GM10266 (cell line): ENCODE measurements at regions not wholly inside any gene's neighbourhood (a gene's known extent, or its start where the extent isn't known, plus 50 kb on each side); places are given as distances from the start of the nearest gene placed in this dataset.
"Not testable (repeated sequence)": the region's sequence is repeated elsewhere in the genome, so short reads cannot be mapped to it uniquely, and the experiment has no call there.

ENCODE experiments used
- DNase-seq: peaks from one replicate; pipeline ENCODE4 v3.0.0; 2012; ENCODE audit errors: extremely low spot score
- TF ChIP-seq, protein P1 (sequence below): IDR thresholded peaks from 2 replicates; pipeline ENCODE4 v1.5.1; 2012; ENCODE audit warnings: mild to moderate bottlenecking, low read depth; ENCODE audit not compliant: control insufficient read depth, insufficient read depth; ENCODE audit errors: missing control alignments

DNA sequence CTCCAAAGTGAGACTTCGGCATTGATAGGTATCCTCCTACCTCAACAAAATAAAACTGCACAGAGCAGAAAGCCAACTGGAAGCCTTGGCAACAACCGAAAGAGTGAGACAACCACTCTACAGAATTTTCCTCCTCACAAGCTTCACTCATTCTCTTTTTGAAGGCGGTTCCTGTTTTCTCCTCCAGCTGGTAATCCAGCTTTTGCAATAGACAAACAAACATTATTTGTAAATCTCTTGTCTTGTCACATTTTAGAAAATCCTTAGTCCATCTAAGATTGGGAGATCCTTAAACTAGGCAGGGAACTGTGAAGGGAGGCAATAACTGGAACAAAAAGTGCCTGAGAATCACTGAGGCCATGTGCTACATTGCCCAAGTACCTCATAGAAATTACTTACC, 332.4 kb downstream of the BCL11A start:
- TF ChIP-seq, protein P1, sequence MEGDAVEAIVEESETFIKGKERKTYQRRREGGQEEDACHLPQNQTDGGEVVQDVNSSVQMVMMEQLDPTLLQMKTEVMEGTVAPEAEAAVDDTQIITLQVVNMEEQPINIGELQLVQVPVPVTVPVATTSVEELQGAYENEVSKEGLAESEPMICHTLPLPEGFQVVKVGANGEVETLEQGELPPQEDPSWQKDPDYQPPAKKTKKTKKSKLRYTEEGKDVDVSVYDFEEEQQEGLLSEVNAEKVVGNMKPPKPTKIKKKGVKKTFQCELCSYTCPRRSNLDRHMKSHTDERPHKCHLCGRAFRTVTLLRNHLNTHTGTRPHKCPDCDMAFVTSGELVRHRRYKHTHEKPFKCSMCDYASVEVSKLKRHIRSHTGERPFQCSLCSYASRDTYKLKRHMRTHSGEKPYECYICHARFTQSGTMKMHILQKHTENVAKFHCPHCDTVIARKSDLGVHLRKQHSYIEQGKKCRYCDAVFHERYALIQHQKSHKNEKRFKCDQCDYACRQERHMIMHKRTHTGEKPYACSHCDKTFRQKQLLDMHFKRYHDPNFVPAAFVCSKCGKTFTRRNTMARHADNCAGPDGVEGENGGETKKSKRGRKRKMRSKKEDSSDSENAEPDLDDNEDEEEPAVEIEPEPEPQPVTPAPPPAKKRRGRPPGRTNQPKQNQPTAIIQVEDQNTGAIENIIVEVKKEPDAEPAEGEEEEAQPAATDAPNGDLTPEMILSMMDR: no peak
- DNase-seq: no peak

GRCh38 chr2:60219536-60219935, 333.9 kb downstream of the BCL11A start:
- TF ChIP-seq, protein P1: no peak
- DNase-seq: no peak

DNA sequence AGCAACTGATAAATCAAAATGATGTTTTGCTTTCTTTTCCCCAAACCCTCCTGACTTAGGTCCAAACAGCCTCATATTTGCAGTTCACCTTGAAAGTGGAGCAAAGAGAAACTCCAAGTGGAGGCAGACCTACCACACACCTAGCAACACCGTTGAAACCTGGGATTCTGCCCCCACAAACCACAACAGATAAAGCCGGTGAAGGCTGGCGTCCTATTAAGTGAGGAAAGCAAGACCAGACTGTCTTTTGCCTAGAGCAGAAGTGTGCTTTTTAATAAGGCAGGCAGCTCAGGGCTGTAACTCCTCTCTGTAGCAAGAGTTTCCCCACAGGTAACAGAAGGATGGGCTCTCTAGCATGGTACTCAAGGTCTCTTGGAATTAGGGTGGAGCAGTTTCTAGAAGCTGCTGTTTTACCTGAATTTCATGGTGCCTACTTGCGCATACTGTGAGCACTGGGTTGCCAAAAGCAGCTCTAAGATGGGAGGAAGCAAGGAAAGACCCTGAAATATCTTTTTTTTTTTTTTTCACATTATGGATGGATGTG, 336.9 kb downstream of the BCL11A start:
- no peak for DNase-seq
- TF ChIP-seq, protein P1: no peak

DNA sequence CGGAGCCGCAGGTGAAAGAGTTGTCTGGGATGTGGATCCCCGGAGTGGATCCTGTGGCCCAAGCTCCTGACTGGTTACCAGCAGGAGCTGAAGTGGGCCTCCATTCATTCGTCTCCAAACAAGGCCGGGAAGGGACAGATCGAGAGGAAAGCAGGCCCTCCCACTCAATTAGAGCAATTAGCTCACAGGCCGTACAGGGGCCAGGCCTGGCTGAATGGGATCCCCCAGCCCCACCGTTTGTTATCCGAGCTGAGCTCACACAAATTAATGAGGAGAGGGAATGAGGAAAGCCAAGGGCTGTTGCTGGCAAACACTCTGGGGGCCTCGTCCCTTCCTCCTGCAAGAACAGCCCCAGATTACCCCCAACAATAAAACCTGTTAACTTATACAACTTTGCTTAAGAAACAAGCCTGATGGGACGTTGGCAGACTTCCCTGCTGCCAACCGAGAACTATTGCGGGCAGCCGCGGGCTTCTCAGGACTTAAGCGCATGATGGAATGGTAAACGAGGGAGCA, 338.0 kb downstream of the BCL11A start:
- DNase-seq: no peak
- TF ChIP-seq, protein P1: no peak

- DNase-seq: no peak
- TF ChIP-seq, protein P1: no peak
Observed at GRCh38 chr2:60214626-60214875, 338.9 kb downstream of the BCL11A start.

GRCh38 chr2:60213865-60214625, 339.4 kb downstream of the BCL11A start:
- TF ChIP-seq, protein P1: no peak
- no peak for DNase-seq

- no peak for DNase-seq
- TF ChIP-seq, protein P1: no peak
Observed at GRCh38 chr2:60212181-60212945, 341.1 kb downstream of the BCL11A start.

GRCh38 chr2:60189006-60189405, 364.4 kb downstream of the BCL11A start:
- DNase-seq: not testable (repeated sequence)
